Right lobe of liver (tissue), 6 donors: ENCODE measurements at regions not wholly inside any gene's neighbourhood (a gene's known extent, or its start where the extent isn't known, plus 50 kb on each side); places are given as distances from the start of the nearest gene placed in this dataset.

Experiments used
- ATAC-seq, 4 donors: fragments of 200-7000 bp; cut with Tn5 transposase; one replicate each; pipeline ENCODE4 v1.9.1; 2020; ENCODE audit warnings: mild to moderate bottlenecking in 4 of 4, moderate library complexity in 4 of 4
- DNase-seq, 3 donors: peaks; one replicate each; pipeline ENCODE4 v3.0.0-alpha.2; 2020
- H3K27ac ChIP-seq, 3 donors: fragments of 200-600 bp; one replicate each; pipeline ENCODE4 v1.8.0; 2022
- H3K27me3 ChIP-seq, 2 donors: fragments of 200-600 bp; one replicate each; pipeline ENCODE4 v1.8.0; 2022
- H3K36me3 ChIP-seq, 4 donors: fragments of 200-600 bp; sonication (generic) in 1 of 4; one replicate each; pipeline versions ENCODE4 v1.5.1 to v1.8.0; 2017 to 2022; ENCODE audit warnings: control low read depth in 1 of 4
- H3K4me1 ChIP-seq, 4 donors: fragments of 200-600 bp; sonication (generic) in 1 of 4; one replicate each; pipeline versions ENCODE4 v1.5.1 to v1.8.0; 2017 to 2022; ENCODE audit warnings: control low read depth in 1 of 4
- H3K4me3 ChIP-seq, 3 donors: fragments of 200-600 bp; one replicate each; pipeline ENCODE4 v1.8.0; 2022
- H3K9me3 ChIP-seq, 4 donors: fragments of 200-600 bp; sonication (generic) in 1 of 4; one replicate each; pipeline versions ENCODE4 v1.5.1 to v1.8.0; 2017 to 2022; ENCODE audit warnings: control low read depth in 1 of 4
- POLR2A ChIP-seq: fragments of 450-650 bp; IDR thresholded peaks from one replicate; pipeline ENCODE4 v1.6.1; 2017; ENCODE audit warnings: antibody characterized with exemption, mild to moderate bottlenecking
- WGBS: methylation state at CpG from one replicate; pipeline ENCODE4 v1.1.6; 2018; ENCODE audit warnings: low coverage, low lambda C conversion rate; ENCODE audit not compliant: insufficient coverage; ENCODE audit errors: missing lambda C conversion rate; 5-methylcytosine and 5-hydroxymethylcytosine counted together
- intact Hi-C, 2 donors: fragments of 100-400 bp; cut with DNase I; formaldehyde crosslinking; loops; one replicate each; pipeline versions ENCODE4 v1.11.2 to v1.14.1; 2022
- TF ChIP-seq, protein P1 (sequence below), 4 donors: fragments of 200-600 bp in 3 of 4; fragments of 450-650 bp in 1 of 4; IDR thresholded peaks; one replicate each; pipeline versions ENCODE4 v1.5.1 to v1.8.0; 2016 to 2022; ENCODE audit warnings: antibody characterized with exemption in 4 of 4, mild to moderate bottlenecking in 2 of 4
- donor health status: DM: no; HTN: yes; CAD: no.
- donor health status: DM: no; HTN: no; CAD: no.
- donor health status: DM: no; HTN: no; CAD: no.
- donor health status: DM: no; HTN: yes; CAD: no.
- donor health status: DM: no; HTN: yes; CAD: no.

DNA sequence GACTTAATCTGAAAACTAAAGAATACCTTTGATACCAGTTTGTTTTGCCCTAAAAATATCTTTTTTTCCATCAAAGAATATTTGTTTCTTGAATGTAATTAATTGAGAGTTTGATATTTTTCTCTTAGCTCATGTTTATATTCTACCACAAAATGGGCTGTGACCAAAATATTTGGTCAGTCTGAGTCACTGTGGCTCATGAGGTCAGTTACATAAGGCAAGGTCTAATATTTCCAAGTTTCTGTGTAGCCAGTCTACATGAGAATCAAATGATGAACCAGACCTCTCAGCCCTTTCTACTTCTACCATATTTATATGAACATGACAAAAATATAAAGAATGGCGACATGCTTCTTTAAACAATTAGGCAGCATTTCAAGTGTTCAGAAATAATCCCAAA is 83.0 kb upstream of the IVNS1ABP start:
- DNase-seq (no peak), ATAC-seq (peak in 1 of 4 donors; percentile 67)
- intact Hi-C loops, result no loop called here
- Histone ChIP-seq H3K9me3 (no peaks in the 10 kb centered on the region), H3K4me3 (no peak overlapping the region), H3K27ac (no peak overlapping the region), H3K4me1 (no peaks in the 10 kb centered on the region), H3K27me3 (no peaks in the 10 kb centered on the region), H3K36me3 (no peaks in the 10 kb centered on the region)
- WGBS, result 100% methylated on average over 1 of the region's 1 CpG
- TF ChIP-seq POLR2A, result no peak

DNA sequence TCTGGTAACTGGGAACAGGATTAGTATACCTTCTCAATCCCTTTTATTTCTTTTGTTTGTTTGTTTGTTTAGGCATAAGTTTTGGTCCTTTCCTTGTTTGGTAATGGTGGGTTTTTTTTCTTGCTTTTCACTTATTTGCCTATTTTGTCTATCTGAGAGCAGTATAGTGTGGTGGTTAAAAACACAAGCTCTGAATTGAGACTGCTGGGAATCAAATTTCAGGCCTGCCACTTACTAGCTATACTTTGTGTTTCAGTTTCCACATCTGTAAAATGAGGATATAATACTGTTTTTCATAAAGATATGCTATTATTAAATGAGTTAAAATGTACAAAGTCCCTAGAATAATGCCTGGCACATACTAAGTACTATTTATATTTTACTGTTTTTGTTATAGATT is 81.6 kb upstream of the IVNS1ABP start:
- intact Hi-C loops, result no loop called here
- DNase-seq, result no peak
- no peak overlapping the region for H3K4me3 ChIP-seq
- no peak overlapping the region for H3K27ac ChIP-seq
- H3K9me3 ChIP-seq, result no peaks in the 10 kb centered on the region
- H3K36me3 ChIP-seq, result no peaks in the 10 kb centered on the region
- ATAC-seq, result no peak
- no peaks in the 10 kb centered on the region for H3K27me3 ChIP-seq
- no peaks in the 10 kb centered on the region for H3K4me1 ChIP-seq
- no peak for TF ChIP-seq POLR2A
- TF ChIP-seq, protein P1, sequence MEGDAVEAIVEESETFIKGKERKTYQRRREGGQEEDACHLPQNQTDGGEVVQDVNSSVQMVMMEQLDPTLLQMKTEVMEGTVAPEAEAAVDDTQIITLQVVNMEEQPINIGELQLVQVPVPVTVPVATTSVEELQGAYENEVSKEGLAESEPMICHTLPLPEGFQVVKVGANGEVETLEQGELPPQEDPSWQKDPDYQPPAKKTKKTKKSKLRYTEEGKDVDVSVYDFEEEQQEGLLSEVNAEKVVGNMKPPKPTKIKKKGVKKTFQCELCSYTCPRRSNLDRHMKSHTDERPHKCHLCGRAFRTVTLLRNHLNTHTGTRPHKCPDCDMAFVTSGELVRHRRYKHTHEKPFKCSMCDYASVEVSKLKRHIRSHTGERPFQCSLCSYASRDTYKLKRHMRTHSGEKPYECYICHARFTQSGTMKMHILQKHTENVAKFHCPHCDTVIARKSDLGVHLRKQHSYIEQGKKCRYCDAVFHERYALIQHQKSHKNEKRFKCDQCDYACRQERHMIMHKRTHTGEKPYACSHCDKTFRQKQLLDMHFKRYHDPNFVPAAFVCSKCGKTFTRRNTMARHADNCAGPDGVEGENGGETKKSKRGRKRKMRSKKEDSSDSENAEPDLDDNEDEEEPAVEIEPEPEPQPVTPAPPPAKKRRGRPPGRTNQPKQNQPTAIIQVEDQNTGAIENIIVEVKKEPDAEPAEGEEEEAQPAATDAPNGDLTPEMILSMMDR (IDR thresholded peaks at IDR 0.05), result no peak

DNA sequence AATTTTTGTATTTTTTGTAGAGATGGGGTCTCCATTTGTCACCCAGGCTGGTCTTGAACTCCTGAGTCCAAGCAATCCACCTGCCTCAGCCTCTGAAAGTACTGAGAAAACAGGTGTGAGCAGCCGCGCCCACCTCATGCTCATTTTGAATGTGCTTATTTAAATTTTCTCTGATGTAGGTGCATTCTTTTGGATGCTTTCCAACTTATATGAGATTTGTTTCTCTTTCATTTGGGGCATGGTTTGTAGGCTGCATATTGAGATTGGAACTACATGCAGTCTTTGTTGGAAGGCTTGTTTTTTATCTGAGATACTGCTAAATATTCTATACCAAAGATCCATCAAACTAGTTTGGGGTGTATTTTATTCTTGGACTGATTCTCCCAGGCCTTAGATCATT is 81.0 kb upstream of the IVNS1ABP start:
- TF ChIP-seq POLR2A, result no peak
- TF ChIP-seq, protein P1 (IDR thresholded peaks at IDR 0.05), result no peak
- WGBS, result no CpG with 5 or more reads among the region's 2 CpGs
- Histone ChIP-seq H3K36me3 (no peaks in the 10 kb centered on the region), H3K9me3 (no peaks in the 10 kb centered on the region), H3K4me3 (no peak overlapping the region), H3K4me1 (no peaks in the 10 kb centered on the region), H3K27ac (no peak overlapping the region), H3K27me3 (no peaks in the 10 kb centered on the region)
- ATAC-seq, result no peak
- DNase-seq, result no peak
- intact Hi-C loops, result no loop called here

DNA sequence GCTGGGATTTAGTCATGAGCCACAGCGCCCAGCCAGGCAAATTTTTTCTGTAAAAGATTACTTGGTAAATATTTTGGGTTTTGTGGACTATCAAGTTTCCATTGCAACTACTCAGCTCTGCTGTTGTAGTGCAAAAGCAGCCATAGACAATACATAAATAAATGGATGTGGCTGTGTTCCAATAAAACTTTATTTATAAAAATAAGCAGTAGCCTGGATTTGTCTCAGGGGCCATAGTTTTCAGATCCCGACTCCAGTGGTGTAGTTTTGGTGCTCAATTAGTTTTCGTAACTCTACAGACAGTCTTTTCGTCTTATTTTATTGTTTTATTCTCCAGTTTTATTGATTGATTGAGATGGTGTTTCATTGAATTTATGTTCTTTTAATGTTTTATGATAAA is 80.1 kb upstream of the IVNS1ABP start:
- intact Hi-C loops, result no loop called here
- TF ChIP-seq POLR2A, result no peak
- TF ChIP-seq, protein P1 (IDR thresholded peaks at IDR 0.05), result no peak
- H3K36me3 ChIP-seq, result no peaks in the 10 kb centered on the region
- DNase-seq (no peak), ATAC-seq (no peak)
- WGBS, result 89% methylated on average over 4 of the region's 4 CpGs
- no peaks in the 10 kb centered on the region for H3K9me3 ChIP-seq
- no peak overlapping the region for H3K4me3 ChIP-seq
- H3K4me1 ChIP-seq, result no peaks in the 10 kb centered on the region
- H3K27ac ChIP-seq, result no peak overlapping the region
- H3K27me3 ChIP-seq, result no peaks in the 10 kb centered on the region

DNA sequence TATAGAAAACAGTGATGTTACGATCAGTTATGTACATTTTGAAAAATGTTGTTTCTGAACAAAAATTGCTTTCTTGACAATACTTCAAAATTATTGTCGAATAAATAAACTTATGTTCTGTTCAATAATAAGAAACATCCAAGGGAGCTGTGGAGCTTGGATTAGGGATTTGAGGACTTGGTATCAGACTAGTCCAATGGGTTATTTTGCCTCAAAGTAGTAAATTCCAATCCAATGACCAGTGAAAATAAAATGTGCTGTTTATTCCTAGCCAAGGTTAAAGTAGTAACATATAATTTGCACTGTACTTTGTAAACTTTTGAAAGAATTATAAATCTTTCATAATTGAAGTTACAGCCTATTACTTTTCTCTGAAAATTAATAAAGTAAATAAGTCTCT is 79.1 kb upstream of the IVNS1ABP start:
- H3K27me3 ChIP-seq, result no peaks in the 10 kb centered on the region
- H3K4me3 ChIP-seq, result no peak overlapping the region
- H3K9me3 ChIP-seq, result no peaks in the 10 kb centered on the region
- no peaks in the 10 kb centered on the region for H3K36me3 ChIP-seq
- 97% methylated on average over 2 of the region's 2 CpGs for WGBS
- ATAC-seq (no peak), DNase-seq (no peak)
- intact Hi-C loops, result no loop called here
- TF ChIP-seq, protein P1 (IDR thresholded peaks at IDR 0.05), result no peak
- TF ChIP-seq POLR2A, result no peak
- no peak overlapping the region for H3K27ac ChIP-seq
- H3K4me1 ChIP-seq, result no peaks in the 10 kb centered on the region
